Esophagus mucosa (tissue), 1 donor: ENCODE measurements at regions not wholly inside any gene's neighbourhood (a gene's known extent, or its start where the extent isn't known, plus 50 kb on each side); places are given as distances from the start of the nearest gene placed in this dataset.
"Not testable (repeated sequence)": the region's sequence is repeated elsewhere in the genome, so short reads cannot be mapped to it uniquely, and the experiment has no call there.

ENCODE experiments used
- ATAC-seq: fragments of 200-7000 bp; cut with Tn5 transposase; one replicate; pipeline ENCODE4 v1.9.1; 2020
- donor health status: DM: yes; HTN: yes; CAD: no.

DNA sequence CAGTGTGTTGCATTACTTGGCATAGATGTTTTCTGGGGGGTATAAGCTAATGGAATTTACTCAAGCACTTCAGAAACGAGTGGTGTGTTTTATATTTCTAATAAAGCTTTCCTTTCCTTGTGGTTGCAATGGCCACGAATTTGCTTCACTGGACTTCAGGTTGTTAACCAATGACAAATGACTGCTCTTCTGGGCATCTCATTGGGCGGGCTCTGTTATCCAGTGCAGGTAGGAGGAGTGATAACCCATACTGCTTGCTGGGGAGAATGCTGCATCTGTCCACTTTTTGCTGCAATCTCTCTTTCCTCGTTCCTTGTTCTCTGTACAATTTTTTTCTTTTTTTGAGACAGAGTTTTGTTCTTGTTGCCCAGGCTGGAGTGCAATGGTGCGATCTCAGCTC is 80.0 kb upstream of the RPH3A start:
- ATAC-seq, result no peak

GRCh38 chr12:112712751-112713150 is 78.8 kb upstream of the RPH3A start:
- not testable (repeated sequence) for ATAC-seq

- no peak for ATAC-seq
Observed at GRCh38 chr12:112713471-112713870, 78.1 kb upstream of the RPH3A start.

DNA sequence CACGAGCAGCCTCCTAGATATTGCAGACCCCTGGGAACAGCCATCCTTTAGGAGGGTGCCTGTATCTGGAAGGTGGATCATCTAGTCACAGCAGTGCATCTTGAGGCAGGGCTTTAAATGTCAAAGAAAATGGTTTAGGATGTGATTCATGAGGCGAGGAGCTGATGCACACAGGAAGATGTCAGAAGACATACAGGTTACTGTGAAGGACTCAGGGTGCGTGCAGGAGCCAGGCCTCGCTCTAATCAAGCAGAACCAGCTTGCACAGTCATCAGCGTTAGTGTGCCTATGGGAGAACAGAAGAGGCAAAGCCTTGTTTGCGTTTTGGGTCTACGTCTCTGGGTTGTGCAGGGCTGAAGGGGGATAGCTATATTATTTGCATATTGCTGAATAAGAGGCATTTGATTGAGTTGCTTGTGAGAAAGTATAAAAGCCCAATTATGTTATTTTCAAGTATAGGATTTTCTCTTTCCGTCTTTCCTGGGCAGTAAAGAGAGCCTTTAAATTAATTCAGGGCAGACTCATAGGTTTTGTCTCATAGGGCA is 77.3 kb upstream of the RPH3A start:
- ATAC-seq, result peak; percentile 60

DNA sequence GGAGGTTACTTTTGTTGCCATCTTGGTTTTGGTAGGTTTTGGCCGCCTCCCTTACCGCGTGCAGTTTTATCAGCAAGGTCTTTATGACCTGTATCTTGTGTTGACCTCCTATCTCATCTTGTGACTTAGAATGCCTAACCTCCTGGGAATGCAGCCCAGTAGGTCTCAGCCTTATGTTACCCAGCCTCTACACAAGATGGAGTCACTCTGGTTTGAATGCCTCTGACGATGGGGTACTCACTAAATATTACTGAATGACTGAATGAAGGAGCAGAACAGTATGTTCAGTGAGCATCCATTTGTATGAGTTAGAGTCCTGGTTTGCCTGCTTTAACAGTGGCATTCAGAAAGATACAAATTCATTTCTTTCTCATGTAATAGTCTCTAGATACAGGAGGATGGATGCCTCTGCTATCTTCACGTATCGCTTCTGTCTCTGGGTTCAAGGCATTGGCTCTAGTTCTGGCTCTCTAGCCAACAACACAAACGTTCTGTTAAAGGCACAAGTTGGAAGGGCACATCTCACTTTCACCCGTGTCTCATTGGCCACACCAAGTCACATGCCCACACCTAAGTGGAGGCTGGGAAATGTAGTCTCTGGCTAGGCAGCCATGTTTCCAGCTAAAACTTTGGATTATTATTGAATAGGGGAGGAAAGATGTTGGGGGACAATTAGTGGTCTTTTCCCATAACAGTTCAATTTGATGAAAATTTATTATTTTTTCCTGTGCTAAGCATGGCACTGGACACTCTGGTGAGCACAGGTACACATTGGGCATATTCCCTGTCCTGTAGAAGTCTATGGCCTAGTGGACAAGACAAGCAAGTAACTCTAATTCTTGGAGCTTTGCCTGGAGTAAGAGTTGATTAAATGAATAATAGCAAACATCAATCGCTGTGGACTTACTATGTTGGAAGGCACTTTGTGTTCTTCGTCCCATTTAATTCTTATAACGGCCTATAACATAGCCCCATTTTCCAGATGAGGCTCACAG is 75.2 kb upstream of the RPH3A start:
- ATAC-seq, result peak; percentile 41

DNA sequence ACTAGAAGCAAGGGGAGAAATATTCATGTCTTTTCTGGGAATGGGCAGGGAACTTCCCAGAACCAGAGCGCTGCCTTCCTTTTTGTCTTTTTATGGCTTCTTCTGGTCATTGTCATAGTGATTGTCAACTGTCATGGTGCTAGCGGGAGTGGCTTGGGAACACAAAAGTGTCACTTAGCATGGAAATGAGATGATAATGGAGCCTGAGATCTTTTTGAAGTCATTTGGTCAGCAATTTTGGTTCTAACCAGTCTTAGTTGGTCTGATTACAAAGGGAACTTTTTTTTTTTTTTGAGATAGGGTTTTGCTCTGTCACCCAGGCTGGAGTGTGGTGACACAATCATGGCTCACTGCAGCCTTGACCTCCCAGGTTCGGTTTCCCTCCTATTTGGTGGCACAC is 62.7 kb upstream of the RPH3A start:
- no peak for ATAC-seq

DNA sequence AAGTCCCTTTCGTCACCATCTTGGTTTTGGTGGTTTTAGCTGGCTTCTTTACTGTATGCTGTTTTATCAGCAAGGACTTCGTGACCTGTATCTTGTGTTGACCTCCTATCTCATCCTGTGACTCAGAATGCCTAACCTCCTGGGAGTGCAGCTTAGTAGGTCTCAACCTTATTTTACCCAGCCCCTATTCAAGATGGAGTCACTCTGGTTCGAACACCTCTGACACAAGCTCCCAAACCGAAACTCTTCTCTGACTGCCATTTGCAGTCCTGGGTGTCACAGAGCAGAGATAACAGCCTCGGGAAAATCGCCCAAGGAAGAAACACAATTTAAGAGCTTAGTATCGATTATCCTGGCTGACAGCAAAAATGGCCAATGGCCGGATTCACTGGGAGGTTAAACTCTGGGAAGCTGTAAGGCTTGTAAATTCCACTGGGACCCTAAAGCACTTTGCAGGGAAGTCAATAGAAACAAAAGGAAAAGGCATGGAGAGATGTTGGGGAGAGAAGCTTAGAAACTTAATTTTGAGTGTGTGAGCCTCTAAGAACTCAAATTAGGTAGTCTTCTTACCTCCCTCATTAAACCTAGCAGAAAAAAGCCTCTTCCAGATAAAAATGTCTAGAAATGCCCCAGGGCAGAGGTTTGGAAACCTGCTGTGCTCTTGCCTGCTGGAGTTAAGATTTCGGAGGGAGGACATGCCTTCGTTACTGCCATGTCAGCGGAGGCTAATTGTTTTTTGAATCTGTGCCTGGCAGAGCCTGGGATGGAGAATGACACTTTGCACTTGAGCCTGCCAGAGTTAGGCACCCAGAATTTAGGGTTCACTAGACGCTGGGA is 56.5 kb upstream of the RPH3A start:
- no peak for ATAC-seq

GRCh38 chr12:112738531-112738930 is 53.0 kb upstream of the RPH3A start:
- no peak for ATAC-seq

GRCh38 chr12:112740387-112740934 is 51.1 kb upstream of the RPH3A start:
- no peak for ATAC-seq

DNA sequence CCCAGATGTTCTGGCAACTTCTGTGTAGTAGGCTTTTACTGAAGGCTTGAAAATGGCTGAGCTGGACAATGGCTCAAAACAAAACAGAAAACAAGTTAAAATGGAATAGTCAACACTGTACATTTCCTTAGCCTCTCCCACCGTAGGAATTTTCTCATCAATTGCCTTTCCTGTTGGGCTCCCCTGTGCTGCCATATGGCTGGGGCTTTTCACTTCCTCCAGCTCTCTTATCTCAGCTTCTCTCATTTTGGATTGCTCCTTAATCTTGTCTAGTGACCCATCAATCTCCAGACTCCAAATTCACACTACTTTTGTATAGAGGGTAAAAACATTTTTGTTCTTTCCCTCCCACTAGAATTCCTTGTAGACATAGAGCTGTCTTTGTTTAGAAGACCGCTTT is 50.4 kb upstream of the RPH3A start:
- no peak for ATAC-seq
